NCI-H69 (cell line): ENCODE measurements at regions not wholly inside any gene's neighbourhood (a gene's known extent, or its start where the extent isn't known, plus 50 kb on each side); places are given as distances from the start of the nearest gene placed in this dataset.

Experiments used
- DNase-seq: peaks from one replicate; lab custom pipeline; 2025; lab: John Stamatoyannopoulos, UW

GRCh38 chr7:115127399-115128021 lies 205.6 kb downstream of the MDFIC start:
- no peak for DNase-seq

- no peak for DNase-seq
Measured at GRCh38 chr7:115125750-115126149, 203.9 kb downstream of the MDFIC start.

GRCh38 chr7:115125312-115125711 lies 203.4 kb downstream of the MDFIC start:
- peak; percentile 57 for DNase-seq

GRCh38 chr7:115124409-115124939 lies 202.6 kb downstream of the MDFIC start:
- peak; percentile 77 for DNase-seq

- DNase-seq, result peak; percentile 88
Measured at GRCh38 chr7:115123441-115123840, 201.5 kb downstream of the MDFIC start.

DNA sequence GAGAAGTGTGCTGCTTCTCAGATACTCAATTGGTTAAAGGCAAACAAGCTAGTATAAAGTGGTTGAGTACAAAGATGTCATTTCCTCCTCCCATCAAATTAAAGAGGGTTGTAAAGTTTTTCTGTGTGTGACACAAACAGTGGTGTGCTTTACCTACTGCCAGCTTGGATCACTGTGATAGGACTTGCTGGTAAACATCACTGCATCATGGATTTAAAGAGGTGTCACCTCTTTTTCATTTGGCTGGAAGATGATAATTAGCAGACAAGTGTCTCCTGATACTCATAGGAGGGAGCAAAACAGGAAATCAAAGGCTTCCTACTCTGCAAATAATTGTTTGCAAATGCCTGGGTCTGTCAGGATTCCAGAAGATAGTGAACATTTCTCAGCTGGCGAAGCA lies 200.5 kb downstream of the MDFIC start:
- DNase-seq, result peak; percentile 73

DNA sequence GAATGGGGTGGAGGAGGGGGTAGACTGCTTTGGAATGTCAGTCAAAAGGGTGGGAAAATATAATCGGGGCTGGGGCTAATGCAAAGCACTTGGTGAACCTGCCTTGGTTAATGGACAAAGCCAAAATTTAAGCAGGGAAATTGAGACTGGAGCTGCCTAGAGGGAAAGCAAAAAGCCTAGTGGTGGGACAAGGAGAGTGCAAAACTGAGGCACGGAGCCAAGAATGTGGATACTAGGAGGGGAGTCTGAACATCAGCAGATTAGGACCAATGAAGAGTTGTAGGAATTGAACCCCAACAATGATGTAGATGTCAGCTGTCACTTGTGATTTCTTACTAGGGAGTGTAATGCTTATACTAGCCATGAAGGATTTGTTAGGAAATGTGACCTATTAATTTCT lies 195.9 kb downstream of the MDFIC start:
- no peak for DNase-seq

- DNase-seq, result peak; percentile 27
Measured at GRCh38 chr7:115116773-115117715, 195.2 kb downstream of the MDFIC start.

DNA sequence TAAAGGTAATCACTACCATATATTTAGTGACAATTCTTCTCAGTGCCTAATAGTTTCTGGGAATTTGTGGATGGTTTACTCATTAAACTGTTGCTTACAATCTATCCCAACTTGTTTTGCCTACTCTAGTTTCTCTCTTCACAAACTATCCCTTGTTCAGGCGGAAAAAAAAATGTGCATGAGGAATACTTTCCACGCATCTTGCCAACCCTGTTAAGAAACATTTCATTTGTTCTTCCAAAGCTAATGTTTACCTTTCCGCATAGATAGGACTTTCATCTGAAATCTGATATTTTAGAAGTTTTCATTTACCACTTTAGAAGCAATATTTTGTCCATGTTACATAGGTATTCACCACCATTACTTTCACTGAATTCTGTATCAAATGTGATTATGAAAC lies 191.9 kb downstream of the MDFIC start:
- no peak for DNase-seq

- no peak for DNase-seq
Measured at GRCh38 chr7:115113131-115113530, 191.2 kb downstream of the MDFIC start.

DNA sequence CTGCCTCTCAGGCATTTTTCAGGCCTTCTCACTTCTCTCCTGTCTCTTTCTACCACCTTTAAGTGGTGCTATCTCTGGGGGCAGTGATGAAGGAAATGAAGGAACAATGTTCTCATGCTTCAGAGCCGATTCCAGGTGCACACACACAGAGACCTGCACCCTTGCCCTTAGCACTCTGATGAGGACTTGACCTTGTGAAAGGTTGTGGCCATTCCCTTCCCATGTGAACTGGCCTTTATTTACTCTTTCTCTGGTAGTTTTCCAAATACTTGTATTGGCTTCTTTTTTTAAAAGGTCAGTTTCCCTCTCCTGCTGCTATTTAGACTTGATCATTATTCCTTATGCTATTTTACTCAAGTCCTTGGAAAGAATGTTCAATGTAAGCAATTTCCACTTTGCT lies 188.6 kb downstream of the MDFIC start:
- DNase-seq, result no peak

DNA sequence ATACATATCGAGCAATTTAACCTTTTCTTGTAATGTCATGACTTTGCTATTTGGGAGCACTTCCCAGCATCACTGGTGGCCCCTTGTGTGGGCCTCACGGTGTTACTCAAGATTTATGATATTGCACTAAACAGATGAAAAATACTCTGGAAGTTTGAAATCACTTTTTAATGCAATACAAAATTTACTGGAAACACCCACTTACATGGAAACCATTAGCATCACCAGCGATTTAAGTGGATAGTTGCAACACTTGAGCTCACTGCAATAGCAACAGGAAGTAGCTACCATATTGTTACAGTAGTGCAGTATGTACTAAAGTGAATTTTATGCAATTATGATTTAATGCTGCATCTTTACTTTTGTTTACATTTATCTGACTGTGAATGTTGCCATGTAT lies 184.4 kb downstream of the MDFIC start:
- no peak for DNase-seq

DNA sequence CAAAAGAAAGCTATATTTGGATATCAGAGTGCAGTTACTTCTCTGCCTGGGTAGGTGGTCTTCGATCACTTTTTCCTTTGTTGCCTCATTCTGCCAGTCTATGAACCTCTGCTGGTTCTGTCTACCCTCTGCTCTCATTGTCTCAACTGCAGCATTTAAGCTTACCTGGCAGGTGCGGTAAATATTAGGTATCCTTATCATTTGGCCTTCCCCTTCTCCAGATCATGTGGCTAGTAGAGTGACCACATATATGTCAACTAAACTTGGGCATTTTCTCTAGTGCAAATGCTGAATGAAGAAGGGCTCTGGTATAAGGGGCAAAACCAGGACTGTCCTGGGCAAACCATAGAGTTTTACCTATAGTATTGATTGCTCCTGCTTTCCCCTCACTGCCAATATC lies 180.8 kb downstream of the MDFIC start:
- DNase-seq, result no peak

- no peak for DNase-seq
Measured at GRCh38 chr7:115101199-115101598, 179.3 kb downstream of the MDFIC start.

DNA sequence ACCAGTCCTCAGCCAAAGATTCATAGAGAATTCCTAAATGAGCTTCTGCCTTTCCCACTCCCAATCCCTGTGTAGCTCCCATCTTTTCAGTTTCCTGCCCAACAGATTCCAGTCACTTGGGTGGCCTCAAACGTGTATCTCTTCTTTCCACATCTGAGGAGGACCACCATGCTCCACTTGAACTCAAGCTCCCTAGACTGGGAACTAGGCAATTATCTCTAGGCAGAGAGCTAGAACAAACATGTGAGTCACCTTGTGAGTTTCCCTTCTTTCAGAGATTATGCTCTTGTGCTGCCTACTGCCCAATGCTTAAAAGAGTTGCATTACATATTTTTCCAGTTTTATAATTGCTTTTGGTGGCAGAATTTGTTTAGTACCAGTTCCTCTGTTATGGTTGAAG lies 178.0 kb downstream of the MDFIC start:
- DNase-seq, result peak; percentile 85

- DNase-seq, result peak; percentile 36
Measured at GRCh38 chr7:115097175-115097671, 175.3 kb downstream of the MDFIC start.

- peak; percentile 41 for DNase-seq
Measured at GRCh38 chr7:115096262-115096661, 174.4 kb downstream of the MDFIC start.

DNA sequence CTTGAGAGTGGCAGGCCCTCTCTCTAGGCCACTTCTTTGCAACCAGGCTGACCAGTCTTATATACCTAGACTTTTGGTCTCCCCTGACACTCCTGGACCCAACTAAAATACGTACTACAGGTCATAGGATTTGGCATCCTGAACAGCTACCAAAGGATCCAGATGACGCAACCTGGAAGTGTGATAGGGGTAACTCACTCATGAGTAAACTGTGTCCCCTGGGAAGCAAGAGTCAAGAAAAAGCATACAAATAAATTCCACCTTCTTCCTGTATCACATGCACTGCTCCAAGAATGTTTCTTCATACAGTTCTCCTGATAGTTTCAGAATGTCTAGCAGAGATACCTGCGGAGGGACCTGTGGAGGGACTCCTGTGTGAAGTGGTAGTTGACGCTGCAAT lies 172.3 kb downstream of the MDFIC start:
- DNase-seq, result no peak

GRCh38 chr7:115088893-115089292 lies 167.0 kb downstream of the MDFIC start:
- DNase-seq, result no peak

DNA sequence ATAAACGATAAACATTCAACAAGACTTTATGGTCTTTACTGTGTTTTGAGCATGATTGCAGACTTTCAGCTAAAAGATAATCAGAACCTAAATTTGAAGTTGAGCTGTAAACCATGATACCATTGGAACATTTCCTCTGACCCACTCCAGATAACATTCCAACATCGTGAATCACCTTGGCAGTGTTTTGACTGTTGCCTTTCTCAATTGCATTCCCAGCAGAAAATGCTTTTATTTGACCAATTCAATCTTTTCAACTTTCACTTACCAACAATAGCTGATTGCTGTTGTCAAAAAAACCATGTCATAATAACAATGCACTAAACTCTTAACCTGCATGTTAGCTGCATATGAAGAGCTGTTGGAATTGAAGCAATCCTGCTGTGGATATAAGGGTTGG lies 165.5 kb downstream of the MDFIC start:
- no peak for DNase-seq

DNA sequence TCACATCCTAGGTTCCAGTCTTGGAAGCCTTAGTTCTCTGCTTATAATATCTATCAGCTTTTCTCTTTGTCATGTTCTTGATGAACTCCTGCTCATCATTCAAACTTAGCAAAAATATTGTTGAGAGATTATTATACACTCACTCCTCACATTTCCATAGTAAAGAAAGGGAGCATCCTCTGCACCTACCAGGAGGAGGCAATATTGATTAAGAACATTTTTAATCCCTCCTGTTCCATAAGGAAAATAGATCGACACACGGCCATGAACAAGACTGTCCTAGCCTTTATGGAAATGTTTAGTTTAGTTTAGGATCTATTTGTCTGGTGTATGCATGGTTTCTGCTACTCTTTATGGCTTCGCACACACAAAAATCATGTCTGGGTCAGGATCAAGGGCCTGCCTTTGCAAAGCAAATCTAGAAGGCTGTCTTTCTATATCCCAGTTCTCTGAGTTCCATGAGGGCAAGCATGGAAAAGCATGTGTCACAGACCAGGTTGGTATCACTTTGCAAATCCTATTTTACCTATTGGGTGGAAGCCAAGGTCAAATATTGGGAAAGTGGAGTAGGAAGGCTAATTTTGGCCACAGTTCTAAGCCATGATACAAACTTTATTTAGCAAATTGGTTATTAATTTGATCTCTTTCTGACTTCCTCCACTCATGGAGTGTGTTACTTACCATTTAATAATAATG lies 164.4 kb downstream of the MDFIC start:
- DNase-seq, result peak; percentile 31

DNA sequence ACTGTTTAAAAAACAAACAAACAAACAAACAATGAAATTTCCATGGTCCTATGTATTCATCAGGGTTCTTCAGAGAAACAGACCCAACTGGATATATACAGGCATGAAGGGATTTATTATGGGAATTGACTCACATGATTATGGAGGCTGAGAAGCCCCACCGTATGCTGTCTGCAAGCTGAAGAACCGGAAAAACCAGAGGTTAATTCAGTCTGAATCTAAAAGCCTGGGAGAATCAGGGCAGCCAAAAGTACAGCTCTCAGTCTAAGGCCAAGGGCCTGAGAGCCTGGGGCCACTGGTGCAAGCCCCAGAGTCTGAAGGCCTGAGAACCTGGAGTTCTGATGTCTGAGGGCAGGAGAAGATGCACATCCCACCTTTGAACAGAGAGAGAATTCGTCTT lies 163.5 kb downstream of the MDFIC start:
- no peak for DNase-seq
